Activated CD4-positive, alpha-beta T cell treated with anti-CD3 and anti-CD28 coated beads, Interleukin-10, Interleukin-2, amounts not matched to agents 100 ng/mL and 50 ng/mL, durations not matched to agents 16 hours and 8 hours (primary cell): ENCODE measurements at regions not wholly inside any gene's neighbourhood (a gene's known extent, or its start where the extent isn't known, plus 50 kb on each side); places are given as distances from the start of the nearest gene placed in this dataset.

ENCODE experiments used
- DNase-seq: peaks from one replicate; pipeline ENCODE4 v3.0.0-alpha.2; 2020

DNA sequence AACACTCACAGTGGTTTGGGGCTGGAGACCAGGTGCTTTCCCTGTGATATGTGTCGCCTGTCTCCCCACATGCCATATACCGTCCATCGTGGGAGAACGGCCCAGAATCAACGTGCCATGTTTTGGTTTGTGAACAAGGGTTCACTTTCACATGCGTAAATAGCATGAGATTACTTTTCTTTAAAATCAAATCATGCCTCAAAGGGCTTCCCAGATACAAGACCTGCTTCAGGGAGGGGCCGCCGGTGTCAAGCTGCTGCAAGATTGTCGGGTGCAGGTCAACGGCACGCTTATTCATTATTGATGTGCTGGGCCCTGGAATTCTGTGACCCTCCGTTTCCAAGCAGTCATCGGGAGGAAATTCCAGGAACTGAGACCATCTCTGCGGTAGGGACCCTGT lies 145.2 kb upstream of the RTL1 start:
- DNase-seq: no peak

GRCh38 chr14:101049511-101049910 lies 146.0 kb upstream of the RTL1 start:
- DNase-seq: no peak

- no peak for DNase-seq
Measured at GRCh38 chr14:101049942-101050341, 146.4 kb upstream of the RTL1 start.

- no peak for DNase-seq
Measured at GRCh38 chr14:101050901-101051490, 147.5 kb upstream of the RTL1 start.

- DNase-seq: no peak
Measured at GRCh38 chr14:101054671-101055070, 151.1 kb upstream of the RTL1 start.

GRCh38 chr14:101055106-101055662 lies 151.7 kb upstream of the RTL1 start:
- DNase-seq: no peak

- DNase-seq: no peak
Measured at GRCh38 chr14:101055776-101056374, 152.4 kb upstream of the RTL1 start.

- no peak for DNase-seq
Measured at GRCh38 chr14:101056446-101056845, 152.9 kb upstream of the RTL1 start.

DNA sequence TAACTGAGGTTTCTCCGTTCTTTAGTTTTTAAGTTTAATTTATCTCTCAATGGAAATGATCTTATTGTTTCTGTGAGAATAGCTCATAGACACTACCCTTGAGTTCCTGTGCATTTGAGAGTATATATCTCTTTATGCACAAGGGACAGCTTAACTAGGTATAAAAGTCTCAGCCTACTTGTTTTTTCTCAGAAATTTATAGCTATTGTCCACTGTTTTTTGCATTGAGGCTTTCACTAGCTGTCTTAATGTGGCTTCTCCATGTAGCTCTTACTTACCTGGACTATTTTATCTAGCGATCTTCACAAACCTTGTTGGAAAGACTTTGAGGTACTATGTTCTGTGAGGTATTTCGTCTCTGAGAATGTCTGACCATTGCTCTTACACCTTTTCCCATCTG lies 153.9 kb upstream of the RTL1 start:
- DNase-seq: no peak

- DNase-seq: no peak
Measured at GRCh38 chr14:101058571-101058970, 155.0 kb upstream of the RTL1 start.

DNA sequence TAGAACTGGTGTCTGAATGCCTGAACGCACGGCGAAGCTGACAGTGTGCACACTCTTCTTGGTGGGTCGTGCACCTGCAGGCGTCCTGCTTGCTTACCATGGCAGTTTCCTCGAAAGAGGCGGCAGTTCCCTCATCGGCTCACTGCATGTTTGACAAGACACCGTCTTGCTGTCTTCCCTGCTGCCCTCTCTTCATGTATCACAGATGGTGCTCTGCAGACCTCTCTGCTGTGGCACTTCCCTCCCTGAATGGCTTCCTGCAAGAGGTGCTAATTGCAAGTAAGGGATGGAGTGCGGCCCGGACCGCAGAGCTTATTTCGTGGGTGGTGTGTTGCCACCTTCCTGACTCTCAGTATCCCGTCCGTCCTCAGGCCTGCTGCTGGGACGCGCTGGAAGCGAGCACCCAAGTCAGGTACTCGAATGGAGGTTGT lies 156.7 kb upstream of the RTL1 start:
- no peak for DNase-seq

- no peak for DNase-seq
Measured at GRCh38 chr14:101061411-101062064, 158.0 kb upstream of the RTL1 start.

- DNase-seq: no peak
Measured at GRCh38 chr14:101062065-101062450, 158.5 kb upstream of the RTL1 start.

DNA sequence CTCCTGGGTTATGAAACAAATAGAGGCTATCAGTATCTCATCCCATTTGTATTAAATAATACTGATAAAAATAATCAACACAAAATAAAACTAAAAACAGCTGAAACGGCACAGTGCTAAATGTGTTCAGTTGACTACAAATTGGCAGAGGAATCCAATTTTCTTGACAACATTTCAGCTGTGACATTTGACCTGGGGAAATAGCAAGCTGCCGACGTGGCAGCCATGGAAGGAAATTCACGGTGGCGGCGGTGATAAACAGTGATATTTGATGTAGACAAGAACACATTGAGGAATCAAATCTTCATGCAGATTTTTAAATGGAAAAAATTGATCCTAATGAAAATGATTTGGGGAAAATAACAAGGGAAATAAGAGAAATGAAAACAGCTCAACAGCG lies 159.1 kb upstream of the RTL1 start:
- DNase-seq: no peak

DNA sequence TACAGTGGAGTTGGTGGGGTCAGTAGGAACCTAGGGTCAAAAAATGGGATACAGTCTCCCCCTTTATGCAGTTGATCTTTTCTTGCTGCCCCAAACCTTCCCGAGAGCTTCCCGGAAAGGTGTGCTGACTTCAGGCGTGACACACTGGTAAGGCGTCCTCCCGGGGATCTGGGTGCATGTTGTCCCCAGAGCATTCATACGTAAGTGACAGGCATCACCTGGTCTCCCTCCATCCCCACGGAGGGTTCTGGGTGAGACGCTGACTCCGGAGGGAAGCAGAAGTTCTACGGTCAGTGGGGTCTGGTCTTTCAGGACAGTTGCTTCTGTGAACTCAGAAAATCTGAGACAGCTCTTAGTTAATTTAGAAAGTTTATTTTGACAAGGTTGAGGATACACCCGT lies 159.6 kb upstream of the RTL1 start:
- no peak for DNase-seq

DNA sequence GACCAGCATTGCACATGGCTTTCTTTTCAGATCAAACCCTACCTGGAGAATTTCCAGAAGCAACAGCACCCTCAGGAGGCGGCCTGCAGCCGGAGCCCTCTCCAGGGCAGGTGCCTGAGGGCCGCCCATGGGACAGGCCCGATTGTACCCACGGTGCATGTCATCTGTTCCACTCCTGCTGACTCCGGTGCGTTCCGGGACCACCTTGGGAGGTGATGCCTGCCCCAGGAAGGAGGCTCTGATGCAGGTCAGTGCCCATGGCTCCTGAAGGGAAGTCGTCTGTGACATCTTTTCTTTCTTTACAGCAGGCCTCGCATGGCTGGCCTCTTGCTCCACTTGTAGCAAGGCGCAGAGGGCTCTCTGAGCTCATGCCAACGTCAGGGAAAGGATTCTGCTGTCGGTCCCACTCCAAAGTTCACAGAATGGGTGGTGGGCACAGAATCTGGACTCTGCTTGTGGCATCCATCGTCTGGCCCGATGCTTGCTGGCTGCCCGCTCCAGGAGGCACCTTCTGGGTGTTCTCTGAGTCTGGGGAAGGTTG lies 160.7 kb upstream of the RTL1 start:
- no peak for DNase-seq

DNA sequence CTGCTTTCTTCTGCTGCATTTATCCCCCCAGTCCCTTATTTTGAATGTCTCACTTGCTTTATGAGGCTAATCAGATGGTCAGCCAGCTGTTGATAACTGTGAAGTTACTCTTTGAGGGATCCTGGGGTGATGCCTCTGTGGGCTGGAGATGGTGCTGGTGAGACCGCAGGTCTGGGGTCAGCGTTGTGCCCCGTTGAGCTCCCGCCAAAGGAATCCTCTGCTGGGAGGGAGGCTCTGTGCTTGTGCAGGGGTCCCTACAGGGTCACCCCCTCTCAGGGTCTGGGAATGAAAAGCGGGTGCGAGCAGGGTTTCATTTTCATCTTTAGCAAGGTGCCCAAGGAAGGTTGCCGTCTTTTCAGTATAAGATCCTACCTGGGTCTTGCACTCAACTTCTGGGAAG lies 161.2 kb upstream of the RTL1 start:
- no peak for DNase-seq

- no peak for DNase-seq
Measured at GRCh38 chr14:101065246-101065645, 161.7 kb upstream of the RTL1 start.

DNA sequence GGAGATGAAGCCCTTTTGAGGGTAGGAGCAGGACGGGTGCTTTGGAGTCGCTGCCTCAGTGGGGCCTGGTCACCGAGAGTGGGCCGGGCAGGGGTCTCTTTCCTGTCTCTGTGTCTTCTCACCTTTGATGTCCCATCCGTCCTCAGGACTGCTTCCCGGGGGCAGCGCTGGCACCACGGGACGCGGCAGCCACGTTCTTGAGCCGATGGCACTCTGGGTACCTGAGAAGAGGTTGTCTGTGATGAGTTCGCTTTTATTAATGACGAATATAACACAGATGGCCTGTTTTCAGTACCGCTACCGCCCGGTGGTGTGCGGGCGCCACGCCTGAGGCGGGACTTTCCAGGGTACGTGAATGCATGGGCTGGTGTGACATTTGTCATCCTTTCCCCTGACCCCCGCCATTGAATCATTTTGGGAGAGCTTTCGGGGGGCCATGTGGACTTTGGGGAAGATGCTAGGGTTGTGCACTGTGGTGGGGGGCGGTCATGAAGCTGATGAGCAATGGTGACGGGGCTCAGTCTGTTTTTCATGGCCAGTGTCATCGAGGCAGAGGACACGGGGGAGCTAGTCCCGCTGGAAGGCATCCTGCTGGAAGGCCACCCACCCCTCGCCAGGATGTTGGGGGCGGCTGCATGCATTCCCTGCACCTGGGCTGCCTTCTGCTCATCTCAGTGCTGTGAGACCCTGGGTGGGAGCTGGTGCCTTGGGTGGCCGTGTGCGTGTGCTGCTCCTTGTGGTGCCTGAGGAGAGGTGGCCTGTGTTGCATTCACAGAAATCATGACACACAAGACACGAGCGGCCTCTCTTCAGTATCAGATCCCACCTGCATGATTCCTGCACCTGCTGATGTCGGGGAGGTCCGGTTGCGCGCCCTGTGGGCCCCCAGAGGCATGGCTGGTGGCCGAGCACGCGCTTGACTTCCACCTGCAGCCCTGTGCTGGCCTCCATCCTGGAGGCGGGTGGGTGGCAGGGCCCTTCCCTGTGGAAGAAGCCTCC lies 162.5 kb upstream of the RTL1 start:
- no peak for DNase-seq

DNA sequence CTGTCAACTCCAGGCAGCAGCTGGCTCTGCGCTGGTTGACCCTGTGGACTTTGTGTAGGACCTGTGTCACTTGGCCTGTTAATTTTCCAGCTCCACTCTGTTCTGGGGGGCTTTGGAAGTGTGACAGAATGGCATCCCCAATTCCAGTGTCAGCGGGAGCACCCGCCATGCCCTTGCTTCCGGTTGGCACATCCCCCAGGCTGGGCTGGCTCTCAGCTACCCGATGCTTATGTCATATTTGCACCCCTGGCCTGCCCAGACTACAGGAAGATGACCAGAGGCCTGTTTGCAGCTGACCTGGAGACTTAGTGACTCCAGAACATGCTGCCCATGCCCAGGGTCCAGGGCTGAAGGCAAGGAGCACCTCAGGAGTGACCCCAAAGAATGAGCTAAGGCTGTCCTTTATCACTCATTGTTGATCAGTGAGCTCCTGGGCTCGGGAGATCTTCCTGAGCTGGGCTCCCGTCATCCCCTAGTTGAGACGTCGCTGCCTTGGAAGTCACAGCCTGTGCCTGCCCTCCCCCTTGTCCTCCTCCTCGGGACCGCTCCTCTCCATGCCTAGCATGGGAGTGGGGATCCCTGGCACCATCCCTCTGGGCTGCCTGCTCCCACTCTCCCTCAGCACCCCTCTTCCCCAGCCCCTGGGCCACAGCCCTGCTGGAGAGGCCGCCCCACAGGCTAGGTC lies 163.4 kb upstream of the RTL1 start:
- DNase-seq: no peak

DNA sequence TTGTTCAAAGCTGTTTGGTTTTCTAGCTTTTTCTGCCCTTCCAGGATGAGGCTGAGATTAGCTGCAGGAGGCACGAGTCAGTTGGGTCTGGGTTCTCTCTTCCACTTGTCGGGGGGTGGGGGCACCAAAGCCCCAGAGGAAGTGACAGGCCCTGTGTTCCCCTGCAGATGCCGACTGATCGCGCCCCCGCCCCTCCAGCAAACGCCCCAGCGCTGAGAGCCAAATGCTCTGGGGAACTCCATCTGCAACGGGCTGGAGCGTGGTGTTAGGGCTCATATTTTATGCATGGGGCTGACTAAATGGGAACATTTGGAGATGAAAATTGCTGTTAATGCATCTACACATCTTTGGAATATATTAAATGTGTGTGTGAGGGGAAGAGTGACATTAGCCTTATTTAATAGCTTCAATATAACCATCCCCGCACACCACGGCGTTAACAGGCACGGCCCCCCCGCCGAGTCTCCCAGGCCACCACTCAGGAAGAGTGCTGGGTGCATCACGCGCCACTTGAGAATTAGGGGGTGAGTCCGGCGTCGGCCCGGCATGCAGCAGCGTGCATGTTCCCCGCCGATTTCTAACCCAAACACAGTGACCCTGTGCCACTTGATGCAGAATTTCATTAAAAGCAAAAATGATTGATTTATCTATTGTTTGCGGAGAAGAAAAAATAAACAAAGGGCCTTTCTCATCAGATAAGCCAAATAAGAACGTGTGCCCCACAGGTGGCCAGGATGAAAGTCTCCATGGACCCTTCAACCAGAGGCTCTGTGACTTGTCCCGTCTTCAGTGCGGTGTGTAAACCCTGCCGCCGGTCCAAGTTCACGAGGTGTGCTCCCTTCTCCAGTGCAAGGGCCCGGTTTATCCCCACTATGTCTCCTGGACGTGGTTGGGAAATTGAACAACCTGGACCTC lies 165.0 kb upstream of the RTL1 start:
- no peak for DNase-seq
